ENCODE measurements at regions not wholly inside any gene's neighbourhood (a gene's known extent, or its start where the extent isn't known, plus 50 kb on each side); places are given as distances from the start of the nearest gene placed in this dataset.

- no peaks in the 10 kb centered on the region for H3K36me3 ChIP-seq (ENCODE audit: control insufficient read depth, insufficient read depth, low read length)
- no peaks in the 10 kb centered on the region for H3K9me3 ChIP-seq (ENCODE audit: control insufficient read depth, low read length)
- no peak overlapping the region for H3K4me3 ChIP-seq (ENCODE audit: insufficient read depth, low read depth, low read length, poor library complexity, severe bottlenecking)
- no peak overlapping the region for H3K27ac ChIP-seq (ENCODE audit: insufficient read depth, low read length, poor library complexity, severe bottlenecking)
- no peak for DNase-seq
- H3K27me3 ChIP-seq (replicated peaks; ENCODE audit: control insufficient read depth, insufficient read depth, low read length, poor library complexity, severe bottlenecking), result peaks cover 7% of the 10 kb centered on the region
- no peaks in the 10 kb centered on the region for H3K4me1 ChIP-seq (ENCODE audit: control insufficient read depth, insufficient read depth, low read length, poor library complexity, severe bottlenecking)
Observed at GRCh38 chr12:107884769-107885694, 110.5 kb downstream of the ASCL4 start.

GRCh38 chr12:107888789-107889188 lies 114.3 kb downstream of the ASCL4 start:
- Histone ChIP-seq H3K9me3 (ENCODE audit: control insufficient read depth, low read length) (no peaks in the 10 kb centered on the region), H3K4me1 (ENCODE audit: control insufficient read depth, insufficient read depth, low read length, poor library complexity, severe bottlenecking) (no peaks in the 10 kb centered on the region), H3K36me3 (ENCODE audit: control insufficient read depth, insufficient read depth, low read length) (no peaks in the 10 kb centered on the region), H3K4me3 (ENCODE audit: insufficient read depth, low read depth, low read length, poor library complexity, severe bottlenecking) (no peak overlapping the region), H3K27me3 (replicated peaks; ENCODE audit: control insufficient read depth, insufficient read depth, low read length, poor library complexity, severe bottlenecking) (peaks cover 5% of the 10 kb centered on the region), H3K27ac (ENCODE audit: insufficient read depth, low read length, poor library complexity, severe bottlenecking) (no peak overlapping the region)
- DNase-seq, result no peak

DNA sequence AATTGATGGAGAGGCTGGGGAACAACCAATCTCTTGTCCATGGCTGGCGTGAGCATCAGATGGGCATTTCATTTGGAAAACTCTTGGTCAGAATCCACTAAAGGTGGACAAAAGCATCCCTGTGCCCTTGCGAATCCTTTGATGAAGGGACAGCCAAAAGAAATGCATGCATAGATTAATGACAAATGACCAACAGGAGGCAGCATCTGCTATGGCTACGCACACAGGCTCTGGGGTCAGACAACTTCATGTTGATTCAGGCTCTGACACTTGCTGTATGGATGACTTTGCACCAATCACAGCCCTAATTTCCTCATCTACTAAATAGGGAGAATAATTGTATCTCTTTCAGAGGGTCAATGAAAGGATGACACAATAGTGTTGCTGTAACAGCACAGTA lies 117.5 kb downstream of the ASCL4 start:
- H3K27me3 ChIP-seq (replicated peaks; ENCODE audit: control insufficient read depth, insufficient read depth, low read length, poor library complexity, severe bottlenecking), result no peaks in the 10 kb centered on the region
- H3K4me3 ChIP-seq (ENCODE audit: insufficient read depth, low read depth, low read length, poor library complexity, severe bottlenecking), result no peak overlapping the region
- H3K27ac ChIP-seq (ENCODE audit: insufficient read depth, low read length, poor library complexity, severe bottlenecking), result no peak overlapping the region
- no peak for DNase-seq
- H3K9me3 ChIP-seq (ENCODE audit: control insufficient read depth, low read length), result no peaks in the 10 kb centered on the region
- no peaks in the 10 kb centered on the region for H3K36me3 ChIP-seq (ENCODE audit: control insufficient read depth, insufficient read depth, low read length)
- no peaks in the 10 kb centered on the region for H3K4me1 ChIP-seq (ENCODE audit: control insufficient read depth, insufficient read depth, low read length, poor library complexity, severe bottlenecking)

DNA sequence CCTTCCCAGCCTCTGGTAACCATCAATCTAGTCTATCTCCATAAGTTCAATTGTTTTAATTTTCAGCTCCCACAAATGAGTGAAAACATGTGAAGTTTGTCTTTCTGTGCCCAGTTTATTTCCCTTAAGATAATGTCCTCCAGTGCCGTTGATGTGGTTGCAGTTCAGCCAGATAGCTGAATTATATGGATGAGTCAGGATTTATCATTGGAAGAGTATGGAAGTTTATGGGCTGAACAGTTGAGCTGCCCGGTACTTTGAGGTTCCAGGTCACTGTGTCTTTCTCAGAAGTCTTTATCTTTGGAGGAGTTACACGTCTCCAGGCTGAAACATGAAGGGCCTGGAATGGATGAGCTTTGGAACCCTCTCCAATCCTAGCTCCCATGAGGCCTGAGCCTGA lies 120.1 kb downstream of the ASCL4 start:
- no peak overlapping the region for H3K4me3 ChIP-seq (ENCODE audit: insufficient read depth, low read depth, low read length, poor library complexity, severe bottlenecking)
- no peak for DNase-seq

GRCh38 chr12:107895966-107896365 lies 121.5 kb downstream of the ASCL4 start:
- H3K36me3 ChIP-seq (ENCODE audit: control insufficient read depth, insufficient read depth, low read length), result no peaks in the 10 kb centered on the region
- no peaks in the 10 kb centered on the region for H3K4me1 ChIP-seq (ENCODE audit: control insufficient read depth, insufficient read depth, low read length, poor library complexity, severe bottlenecking)
- no peaks in the 10 kb centered on the region for H3K27me3 ChIP-seq (replicated peaks; ENCODE audit: control insufficient read depth, insufficient read depth, low read length, poor library complexity, severe bottlenecking)
- no peak for DNase-seq
- no peak overlapping the region for H3K27ac ChIP-seq (ENCODE audit: insufficient read depth, low read length, poor library complexity, severe bottlenecking)
- no peak overlapping the region for H3K4me3 ChIP-seq (ENCODE audit: insufficient read depth, low read depth, low read length, poor library complexity, severe bottlenecking)
- no peaks in the 10 kb centered on the region for H3K9me3 ChIP-seq (ENCODE audit: control insufficient read depth, low read length)

More for the DNA sequence above, 120.1 kb downstream of the ASCL4 start:
- Histone ChIP-seq H3K27ac (ENCODE audit: insufficient read depth, low read length, poor library complexity, severe bottlenecking) (no peak overlapping the region), H3K9me3 (ENCODE audit: control insufficient read depth, low read length) (no peaks in the 10 kb centered on the region), H3K36me3 (ENCODE audit: control insufficient read depth, insufficient read depth, low read length) (no peaks in the 10 kb centered on the region), H3K4me1 (ENCODE audit: control insufficient read depth, insufficient read depth, low read length, poor library complexity, severe bottlenecking) (no peaks in the 10 kb centered on the region), H3K27me3 (replicated peaks; ENCODE audit: control insufficient read depth, insufficient read depth, low read length, poor library complexity, severe bottlenecking) (no peaks in the 10 kb centered on the region)

DNA sequence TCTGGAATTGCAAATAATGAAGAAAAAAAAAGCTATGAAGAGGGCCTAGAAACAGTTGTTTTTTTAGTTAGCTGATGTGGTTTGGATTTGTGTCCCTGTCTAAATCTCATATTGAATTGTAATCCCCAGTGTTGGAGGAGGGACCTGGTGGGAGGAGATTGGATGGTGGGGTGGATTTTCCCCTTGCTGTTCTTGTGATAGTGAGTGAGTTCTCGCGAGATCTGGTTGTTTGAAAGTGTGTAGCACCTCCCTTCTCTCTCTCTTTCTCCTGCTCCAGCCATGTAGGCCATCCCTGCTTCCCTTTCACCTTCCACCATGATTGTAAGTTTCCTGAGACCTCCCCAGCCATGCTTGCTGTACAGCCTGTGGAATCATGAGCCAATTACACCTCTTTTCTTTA lies 126.1 kb downstream of the ASCL4 start:
- no peaks in the 10 kb centered on the region for H3K27me3 ChIP-seq (replicated peaks; ENCODE audit: control insufficient read depth, insufficient read depth, low read length, poor library complexity, severe bottlenecking)
- no peaks in the 10 kb centered on the region for H3K36me3 ChIP-seq (ENCODE audit: control insufficient read depth, insufficient read depth, low read length)
- no peaks in the 10 kb centered on the region for H3K9me3 ChIP-seq (ENCODE audit: control insufficient read depth, low read length)
- no peak overlapping the region for H3K4me3 ChIP-seq (ENCODE audit: insufficient read depth, low read depth, low read length, poor library complexity, severe bottlenecking)
- H3K27ac ChIP-seq (ENCODE audit: insufficient read depth, low read length, poor library complexity, severe bottlenecking), result no peak overlapping the region
- no peak for DNase-seq
- peaks cover 5% of the 10 kb centered on the region for H3K4me1 ChIP-seq (ENCODE audit: control insufficient read depth, insufficient read depth, low read length, poor library complexity, severe bottlenecking)

DNA sequence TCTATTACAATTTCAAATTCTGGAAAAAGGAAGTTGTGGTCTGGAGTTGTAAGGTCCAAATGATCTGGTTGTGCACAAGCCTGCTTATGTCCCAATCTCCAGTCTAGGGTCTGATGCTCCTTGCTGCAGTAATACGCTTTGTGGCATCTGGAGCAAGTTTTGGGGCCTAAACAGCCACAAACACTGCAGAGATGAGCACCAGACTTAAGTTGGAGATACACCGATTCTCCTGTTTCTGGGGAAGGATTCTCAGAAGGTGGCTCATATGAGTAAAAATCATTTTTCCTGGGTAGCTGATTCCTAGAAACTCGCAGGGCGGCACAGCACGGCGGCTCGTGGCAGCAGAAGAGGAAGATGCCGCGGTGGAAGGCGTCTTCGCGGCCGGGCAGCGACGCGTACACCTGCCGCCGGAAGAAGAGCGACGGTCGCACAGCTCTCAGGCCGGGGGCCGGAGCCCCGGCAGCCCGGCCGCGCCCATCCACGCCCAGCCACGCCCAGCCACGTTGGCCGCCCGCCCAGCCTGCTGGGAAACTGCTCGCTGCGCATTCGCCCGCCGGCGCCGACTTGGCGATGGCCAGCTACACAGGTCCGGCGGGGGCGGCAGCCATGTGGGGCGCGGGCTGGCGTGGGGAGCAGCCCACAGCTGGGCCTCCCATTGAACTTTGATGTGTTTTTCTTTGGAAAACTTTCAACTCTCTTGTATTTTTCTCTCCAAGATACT lies 129.0 kb downstream of the ASCL4 start:
- Histone ChIP-seq H3K36me3 (ENCODE audit: control insufficient read depth, insufficient read depth, low read length) (no peaks in the 10 kb centered on the region), H3K27me3 (replicated peaks; ENCODE audit: control insufficient read depth, insufficient read depth, low read length, poor library complexity, severe bottlenecking) (no peaks in the 10 kb centered on the region), H3K9me3 (ENCODE audit: control insufficient read depth, low read length) (no peaks in the 10 kb centered on the region), H3K4me1 (ENCODE audit: control insufficient read depth, insufficient read depth, low read length, poor library complexity, severe bottlenecking) (peaks cover 5% of the 10 kb centered on the region), H3K4me3 (ENCODE audit: insufficient read depth, low read depth, low read length, poor library complexity, severe bottlenecking) (peak overlapping the region; percentile 24), H3K27ac (ENCODE audit: insufficient read depth, low read length, poor library complexity, severe bottlenecking) (no peak overlapping the region)
- no peak for DNase-seq

DNA sequence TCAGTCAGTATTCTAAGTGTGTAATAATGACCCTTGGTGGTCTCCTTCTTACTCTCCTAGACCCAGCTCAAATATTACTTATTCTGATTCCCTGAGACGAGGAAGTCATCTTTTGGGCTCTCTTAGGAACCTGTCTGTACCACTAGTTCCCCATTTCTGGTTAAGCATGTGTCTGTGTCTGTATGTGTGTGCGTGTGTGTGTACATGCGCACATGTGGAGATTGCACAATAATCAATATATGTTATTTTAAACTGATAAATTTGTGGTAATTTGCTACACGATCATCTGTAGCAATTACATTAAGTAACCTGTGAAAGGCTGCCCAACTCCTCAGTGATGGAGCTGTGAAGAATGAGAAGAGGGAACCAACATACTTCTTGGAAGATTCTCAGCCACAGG lies 132.2 kb downstream of the ASCL4 start:
- no peaks in the 10 kb centered on the region for H3K27me3 ChIP-seq (replicated peaks; ENCODE audit: control insufficient read depth, insufficient read depth, low read length, poor library complexity, severe bottlenecking)
- peaks cover 5% of the 10 kb centered on the region for H3K4me1 ChIP-seq (ENCODE audit: control insufficient read depth, insufficient read depth, low read length, poor library complexity, severe bottlenecking)

GRCh38 chr12:107912421-107913004 lies 138.0 kb downstream of the ASCL4 start:
- Histone ChIP-seq H3K4me1 (ENCODE audit: control insufficient read depth, insufficient read depth, low read length, poor library complexity, severe bottlenecking) (no peaks in the 10 kb centered on the region), H3K36me3 (ENCODE audit: control insufficient read depth, insufficient read depth, low read length) (no peaks in the 10 kb centered on the region), H3K27me3 (replicated peaks; ENCODE audit: control insufficient read depth, insufficient read depth, low read length, poor library complexity, severe bottlenecking) (peaks cover 7% of the 10 kb centered on the region), H3K9me3 (ENCODE audit: control insufficient read depth, low read length) (no peaks in the 10 kb centered on the region), H3K4me3 (ENCODE audit: insufficient read depth, low read depth, low read length, poor library complexity, severe bottlenecking) (no peak overlapping the region), H3K27ac (ENCODE audit: insufficient read depth, low read length, poor library complexity, severe bottlenecking) (no peak overlapping the region)
- peak; percentile 4 to 25 (median 4) for DNase-seq

More for the DNA sequence above, 132.2 kb downstream of the ASCL4 start:
- DNase-seq, result no peak
- Histone ChIP-seq H3K36me3 (ENCODE audit: control insufficient read depth, insufficient read depth, low read length) (no peaks in the 10 kb centered on the region), H3K9me3 (ENCODE audit: control insufficient read depth, low read length) (no peaks in the 10 kb centered on the region), H3K4me3 (ENCODE audit: insufficient read depth, low read depth, low read length, poor library complexity, severe bottlenecking) (no peak overlapping the region), H3K27ac (ENCODE audit: insufficient read depth, low read length, poor library complexity, severe bottlenecking) (no peak overlapping the region)
